ENCODE measurements at regions not wholly inside any gene's neighbourhood (a gene's known extent, or its start where the extent isn't known, plus 50 kb on each side); places are given as distances from the start of the nearest gene placed in this dataset.

- ChIA-PET CTCF (interaction anchor here (0.6 to 1.6 kb wide), 9 partner anchors 9 to 290 kb away, joined by 3 to 8 read pairs (median 3); no protein-coding TSS in a partner anchor), POLR2A (no interaction called here)
These were observed 142.7 kb upstream of the IER5L start for GRCh38 chr9:129320575-129321285.

GRCh38 chr9:129319938-129320481, 141.9 kb upstream of the IER5L start:
- POLR2A ChIA-PET: no interaction called here
- CTCF ChIA-PET: interaction anchor here (0.6 to 1.5 kb wide), 5 partner anchors 9 to 291 kb away, joined by 3 to 8 read pairs (median 3); no protein-coding TSS in a partner anchor

GRCh38 chr9:129319076-129319937, 141.2 kb upstream of the IER5L start:
- POLR2A ChIA-PET: no interaction called here
- CTCF ChIA-PET: no interaction called here

GRCh38 chr9:129318121-129319075, 140.3 kb upstream of the IER5L start:
- POLR2A ChIA-PET: no interaction called here

GRCh38 chr9:129317179-129318011, 139.3 kb upstream of the IER5L start:
- CTCF ChIA-PET: interaction anchor here (1.4 kb wide), 1 partner anchor 145 kb away, joined by 3 read pairs; no protein-coding TSS in a partner anchor
- POLR2A ChIA-PET: no interaction called here

More at GRCh38 chr9:129318121-129319075, 140.3 kb upstream of the IER5L start:
- CTCF ChIA-PET: interaction anchor here (1.4 kb wide), 1 partner anchor 146 kb away, joined by 3 read pairs; no protein-coding TSS in a partner anchor

- POLR2A ChIA-PET: no interaction called here
- CTCF ChIA-PET: no interaction called here
These were observed 138.4 kb upstream of the IER5L start for GRCh38 chr9:129316281-129317030.

GRCh38 chr9:129313331-129313955, 135.4 kb upstream of the IER5L start:
- ChIA-PET CTCF (interaction anchor here (0.6 kb wide), 1 partner anchor 429 kb away, joined by 5 read pairs; no protein-coding TSS in a partner anchor), POLR2A (no interaction called here)

GRCh38 chr9:129312251-129313122, 134.4 kb upstream of the IER5L start:
- CTCF ChIA-PET: interaction anchor here (0.9 kb wide), 1 partner anchor 10 kb away, joined by 4 read pairs; no protein-coding TSS in a partner anchor
- POLR2A ChIA-PET: no interaction called here

GRCh38 chr9:129311643-129312042, 133.6 kb upstream of the IER5L start:
- CTCF ChIA-PET: no interaction called here
- POLR2A ChIA-PET: no interaction called here

- POLR2A ChIA-PET: no interaction called here
- CTCF ChIA-PET: no interaction called here
These were observed 132.7 kb upstream of the IER5L start for GRCh38 chr9:129310666-129311350.

GRCh38 chr9:129309906-129310305, 131.8 kb upstream of the IER5L start:
- CTCF ChIA-PET: interaction anchor here (0.6 kb wide), 1 partner anchor 16 kb away, joined by 3 read pairs; no protein-coding TSS in a partner anchor
- POLR2A ChIA-PET: no interaction called here

- ChIA-PET POLR2A (interaction anchor here (0.6 kb wide), 1 partner anchor 83 kb away, joined by 3 read pairs; no protein-coding TSS in a partner anchor), CTCF (interaction anchor here (0.6 kb wide), 1 partner anchor 17 kb away, joined by 3 read pairs; no protein-coding TSS in a partner anchor)
These were observed 131.0 kb upstream of the IER5L start for GRCh38 chr9:129309041-129309430.

GRCh38 chr9:129307227-129307970, 129.3 kb upstream of the IER5L start:
- POLR2A ChIA-PET: interaction anchor here (0.6 kb wide), 1 partner anchor 195 kb away, joined by 4 read pairs; no protein-coding TSS in a partner anchor
- CTCF ChIA-PET: no interaction called here

- POLR2A ChIA-PET: no interaction called here
- CTCF ChIA-PET: no interaction called here
These were observed 128.4 kb upstream of the IER5L start for GRCh38 chr9:129306318-129306973.

Measured in activated CD8-positive, alpha-beta memory T cell treated with anti-CD3 and anti-CD28 coated beads for 36 hours (primary cell).